Erythroblast (primary cell): ENCODE measurements at regions not wholly inside any gene's neighbourhood (a gene's known extent, or its start where the extent isn't known, plus 50 kb on each side); places are given as distances from the start of the nearest gene placed in this dataset.

Experiments
- GATA1 ChIP-seq: IDR thresholded peaks from 2 replicates; pipeline ENCODE4 v1.6.1; 2011; ENCODE audit warnings: low read depth, mild to moderate bottlenecking, control low read depth, low read length, moderate library complexity
- POLR2A ChIP-seq: IDR thresholded peaks from 2 replicates; pipeline ENCODE4 v1.6.1; 2011; ENCODE audit warnings: mild to moderate bottlenecking, low read length

GRCh38 chr11:19392321-19392720 lies 151.6 kb upstream of the E2F8 start:
- no peak for TF ChIP-seq POLR2A
- no peak for TF ChIP-seq GATA1
